ENCODE measurements at regions not wholly inside any gene's neighbourhood (a gene's known extent, or its start where the extent isn't known, plus 50 kb on each side); places are given as distances from the start of the nearest gene placed in this dataset.

- in situ Hi-C loops (cut with MboI), result no loop called here
- Histone ChIP-seq H3K9me3 (ENCODE audit: low read depth) (no peaks in the 10 kb centered on the region), H3K27ac (no peak overlapping the region), H3K4me3 (no peak overlapping the region), H3K9ac (no peak overlapping the region), H2AFZ (peak overlapping the region; percentile 40; the same call in 1 of the 2 replicates), H3K9me2 (ENCODE audit: insufficient read depth) (no peaks in the 10 kb centered on the region), H3F3A (ENCODE audit: insufficient read depth) (no peaks in the 10 kb centered on the region; the same call in 1 of the 2 replicates), H3K4me1 (ENCODE audit: insufficient read depth) (0 out of 2 replicates have a peak, but pooled peaks cover 3% of the 10 kb centered on the region), H3K27me3 (replicated peaks; ENCODE audit: insufficient read depth) (no peaks in the 10 kb centered on the region), H3K79me2 (ENCODE audit: insufficient read depth) (no peaks in the 10 kb centered on the region), H3K4me2 (ENCODE audit: unreplicated experiment) (no peak overlapping the region), H3K36me3 (ENCODE audit: low read depth) (no peaks in the 10 kb centered on the region), H4K20me1 (ENCODE audit: insufficient read depth) (no peaks in the 10 kb centered on the region)
- peak; percentile 61 for DNase-seq
- no peak for TF ChIP-seq EZH2 (IDR thresholded peaks at IDR 0.05; ENCODE audit: insufficient read depth, poor library complexity, severe bottlenecking)
- no peak for TF ChIP-seq EZH2phosphoT487 (IDR thresholded peaks at IDR 0.05; ENCODE audit: insufficient read depth, low read depth)
- 43 to 62% methylated on average over 2 of the region's 2 CpGs for WGBS, 2 experiments (ENCODE audit: low coverage in 1 of 2, low lambda C conversion rate in 2 of 2, missing lambda C conversion rate in 2 of 2)
These were observed 472.8 kb downstream of the PSAT1 start for GRCh38 chr9:78769690-78770089.

GRCh38 chr9:78775211-78775610 is 478.3 kb downstream of the PSAT1 start:
- DNase-seq, result no peak
- H3K36me3 ChIP-seq (ENCODE audit: low read depth), result no peaks in the 10 kb centered on the region
- H3K27ac ChIP-seq, result no peak overlapping the region
- in situ Hi-C loops (cut with MboI), result no loop called here
- H3K4me3 ChIP-seq, result no peak overlapping the region
- no peaks in the 10 kb centered on the region for H3K79me2 ChIP-seq (ENCODE audit: insufficient read depth)
- no peak overlapping the region for H2AFZ ChIP-seq
- H3K9me3 ChIP-seq (ENCODE audit: low read depth), result no peaks in the 10 kb centered on the region
- TF ChIP-seq EZH2 (IDR thresholded peaks at IDR 0.05; ENCODE audit: insufficient read depth, poor library complexity, severe bottlenecking) (no peak), EZH2phosphoT487 (IDR thresholded peaks at IDR 0.05; ENCODE audit: insufficient read depth, low read depth) (no peak)
- H3K4me1 ChIP-seq (ENCODE audit: insufficient read depth), result no peaks in the 10 kb centered on the region
- H4K20me1 ChIP-seq (ENCODE audit: insufficient read depth), result no peaks in the 10 kb centered on the region
- 72 to 75% methylated on average over 11 of the region's 11 CpGs for WGBS, 2 experiments (ENCODE audit: low coverage in 1 of 2, low lambda C conversion rate in 2 of 2, missing lambda C conversion rate in 2 of 2)
- H3K9me2 ChIP-seq (ENCODE audit: insufficient read depth), result no peaks in the 10 kb centered on the region
- no peaks in the 10 kb centered on the region for H3F3A ChIP-seq (ENCODE audit: insufficient read depth)
- H3K4me2 ChIP-seq (ENCODE audit: unreplicated experiment), result no peak overlapping the region
- no peak overlapping the region for H3K9ac ChIP-seq
- no peaks in the 10 kb centered on the region for H3K27me3 ChIP-seq (replicated peaks; ENCODE audit: insufficient read depth)

GRCh38 chr9:78775696-78776295 is 478.9 kb downstream of the PSAT1 start:
- no peak overlapping the region for H3K27ac ChIP-seq
- H3K36me3 ChIP-seq (ENCODE audit: low read depth), result no peaks in the 10 kb centered on the region
- H3K4me1 ChIP-seq (ENCODE audit: insufficient read depth), result no peaks in the 10 kb centered on the region
- H3K79me2 ChIP-seq (ENCODE audit: insufficient read depth), result no peaks in the 10 kb centered on the region
- H3K4me2 ChIP-seq (ENCODE audit: unreplicated experiment), result no peak overlapping the region
- peak; percentile 14 for DNase-seq
- no peaks in the 10 kb centered on the region for H4K20me1 ChIP-seq (ENCODE audit: insufficient read depth)
- H2AFZ ChIP-seq, result no peak overlapping the region
- TF ChIP-seq EZH2 (IDR thresholded peaks at IDR 0.05; ENCODE audit: insufficient read depth, poor library complexity, severe bottlenecking) (no peak), EZH2phosphoT487 (IDR thresholded peaks at IDR 0.05; ENCODE audit: insufficient read depth, low read depth) (no peak)
- H3K9ac ChIP-seq, result no peak overlapping the region
- H3F3A ChIP-seq (ENCODE audit: insufficient read depth), result no peaks in the 10 kb centered on the region
- in situ Hi-C loops (cut with MboI), result no loop called here
- no peaks in the 10 kb centered on the region for H3K9me3 ChIP-seq (ENCODE audit: low read depth)
- H3K4me3 ChIP-seq, result no peak overlapping the region
- WGBS, 2 experiments (ENCODE audit: low coverage in 1 of 2, low lambda C conversion rate in 2 of 2, missing lambda C conversion rate in 2 of 2), result 56 to 58% methylated on average over 3 of the region's 3 CpGs
- H3K27me3 ChIP-seq (replicated peaks; ENCODE audit: insufficient read depth), result no peaks in the 10 kb centered on the region
- no peaks in the 10 kb centered on the region for H3K9me2 ChIP-seq (ENCODE audit: insufficient read depth)

- no peaks in the 10 kb centered on the region for H4K20me1 ChIP-seq (ENCODE audit: insufficient read depth)
- TF ChIP-seq EZH2 (IDR thresholded peaks at IDR 0.05; ENCODE audit: insufficient read depth, poor library complexity, severe bottlenecking), result no peak
- no peak for TF ChIP-seq EZH2phosphoT487 (IDR thresholded peaks at IDR 0.05; ENCODE audit: insufficient read depth, low read depth)
- no peaks in the 10 kb centered on the region for H3K79me2 ChIP-seq (ENCODE audit: insufficient read depth)
These were observed 480.8 kb downstream of the PSAT1 start for GRCh38 chr9:78777747-78778146.

More at GRCh38 chr9:78777747-78778146, 480.8 kb downstream of the PSAT1 start:
- Histone ChIP-seq H3K36me3 (ENCODE audit: low read depth) (no peaks in the 10 kb centered on the region), H3K4me2 (ENCODE audit: unreplicated experiment) (no peak overlapping the region), H3K9me3 (ENCODE audit: low read depth) (no peaks in the 10 kb centered on the region), H2AFZ (no peak overlapping the region), H3F3A (ENCODE audit: insufficient read depth) (no peaks in the 10 kb centered on the region), H3K9ac (no peak overlapping the region), H3K27ac (no peak overlapping the region), H3K4me3 (no peak overlapping the region), H3K9me2 (ENCODE audit: insufficient read depth) (no peaks in the 10 kb centered on the region), H3K4me1 (ENCODE audit: insufficient read depth) (no peaks in the 10 kb centered on the region), H3K27me3 (replicated peaks; ENCODE audit: insufficient read depth) (no peaks in the 10 kb centered on the region)
- in situ Hi-C loops (cut with MboI), result no loop called here
- no peak for DNase-seq
- 76 to 79% methylated on average over 4 of the region's 4 CpGs for WGBS, 2 experiments (ENCODE audit: low coverage in 1 of 2, low lambda C conversion rate in 2 of 2, missing lambda C conversion rate in 2 of 2)

All from GM23248 (cell line).